Rectal smooth muscle tissue (tissue), 1 donor: ENCODE measurements at regions not wholly inside any gene's neighbourhood (a gene's known extent, or its start where the extent isn't known, plus 50 kb on each side); places are given as distances from the start of the nearest gene placed in this dataset.

Experiments
- H3K27ac ChIP-seq: one replicate; pipeline ENCODE4 v1.7.0; 2013; ENCODE audit warnings: low read depth, low read length, inconsistent platforms
- H3K27me3 ChIP-seq: one replicate; pipeline ENCODE4 v1.7.0; 2013; ENCODE audit warnings: low read length; ENCODE audit not compliant: control insufficient read depth, insufficient read depth
- H3K36me3 ChIP-seq: one replicate; pipeline ENCODE4 v1.7.0; 2013; ENCODE audit warnings: low read length; ENCODE audit not compliant: control insufficient read depth, insufficient read depth
- H3K4me1 ChIP-seq: one replicate; pipeline ENCODE4 v1.7.0; 2013; ENCODE audit warnings: low read length; ENCODE audit not compliant: control insufficient read depth, insufficient read depth
- H3K4me3 ChIP-seq: one replicate; pipeline ENCODE4 v1.7.0; 2013; ENCODE audit warnings: low read length
- H3K9ac ChIP-seq: one replicate; pipeline ENCODE4 v1.7.0; 2013; ENCODE audit warnings: low read length

- H3K4me1 ChIP-seq, result no peaks in the 10 kb centered on the region
- H3K36me3 ChIP-seq, result no peaks in the 10 kb centered on the region
- no peak overlapping the region for H3K27ac ChIP-seq
- no peak overlapping the region for H3K9ac ChIP-seq
- H3K27me3 ChIP-seq, result no peaks in the 10 kb centered on the region
- no peak overlapping the region for H3K4me3 ChIP-seq
Observed at GRCh38 chr20:52515877-52516276, 324.3 kb upstream of the ZFP64 start.

- Histone ChIP-seq H3K4me3 (no peak overlapping the region), H3K9ac (no peak overlapping the region), H3K4me1 (no peaks in the 10 kb centered on the region), H3K36me3 (no peaks in the 10 kb centered on the region), H3K27me3 (no peaks in the 10 kb centered on the region), H3K27ac (no peak overlapping the region)
Observed at GRCh38 chr20:52500157-52500556, 308.6 kb upstream of the ZFP64 start.

GRCh38 chr20:52497731-52498130, 306.2 kb upstream of the ZFP64 start:
- no peaks in the 10 kb centered on the region for H3K27me3 ChIP-seq
- H3K9ac ChIP-seq, result no peak overlapping the region
- no peaks in the 10 kb centered on the region for H3K36me3 ChIP-seq
- no peaks in the 10 kb centered on the region for H3K4me1 ChIP-seq
- H3K27ac ChIP-seq, result no peak overlapping the region
- H3K4me3 ChIP-seq, result no peak overlapping the region

- Histone ChIP-seq H3K4me3 (no peak overlapping the region), H3K27me3 (no peaks in the 10 kb centered on the region), H3K9ac (no peak overlapping the region), H3K27ac (no peak overlapping the region), H3K4me1 (no peaks in the 10 kb centered on the region), H3K36me3 (no peaks in the 10 kb centered on the region)
Observed at GRCh38 chr20:52496191-52496590, 304.6 kb upstream of the ZFP64 start.

- no peak overlapping the region for H3K4me3 ChIP-seq
- no peaks in the 10 kb centered on the region for H3K36me3 ChIP-seq
- no peaks in the 10 kb centered on the region for H3K27me3 ChIP-seq
- H3K27ac ChIP-seq, result no peak overlapping the region
- H3K9ac ChIP-seq, result no peak overlapping the region
- H3K4me1 ChIP-seq, result no peaks in the 10 kb centered on the region
Observed at GRCh38 chr20:52494244-52494643, 302.7 kb upstream of the ZFP64 start.

- H3K36me3 ChIP-seq, result no peaks in the 10 kb centered on the region
- H3K4me3 ChIP-seq, result peak overlapping the region; percentile 13
- no peak overlapping the region for H3K9ac ChIP-seq
- H3K4me1 ChIP-seq, result no peaks in the 10 kb centered on the region
- no peak overlapping the region for H3K27ac ChIP-seq
- H3K27me3 ChIP-seq, result no peaks in the 10 kb centered on the region
Observed at GRCh38 chr20:52493171-52493721, 301.7 kb upstream of the ZFP64 start.

- Histone ChIP-seq H3K36me3 (no peaks in the 10 kb centered on the region), H3K27ac (no peak overlapping the region), H3K9ac (no peak overlapping the region), H3K27me3 (no peaks in the 10 kb centered on the region), H3K4me1 (no peaks in the 10 kb centered on the region), H3K4me3 (no peak overlapping the region)
Observed at GRCh38 chr20:52490711-52491430, 299.3 kb upstream of the ZFP64 start.

- Histone ChIP-seq H3K4me1 (no peaks in the 10 kb centered on the region), H3K36me3 (no peaks in the 10 kb centered on the region), H3K9ac (no peak overlapping the region), H3K4me3 (no peak overlapping the region), H3K27me3 (no peaks in the 10 kb centered on the region), H3K27ac (no peak overlapping the region)
Observed at GRCh38 chr20:52484438-52484837, 292.9 kb upstream of the ZFP64 start.

- Histone ChIP-seq H3K27ac (no peak overlapping the region), H3K27me3 (no peaks in the 10 kb centered on the region), H3K36me3 (no peaks in the 10 kb centered on the region), H3K4me3 (no peak overlapping the region), H3K9ac (no peak overlapping the region), H3K4me1 (no peaks in the 10 kb centered on the region)
Observed at GRCh38 chr20:52483382-52483781, 291.8 kb upstream of the ZFP64 start.

GRCh38 chr20:52482044-52482443, 290.5 kb upstream of the ZFP64 start:
- Histone ChIP-seq H3K27ac (no peak overlapping the region), H3K4me3 (no peak overlapping the region), H3K4me1 (no peaks in the 10 kb centered on the region), H3K27me3 (no peaks in the 10 kb centered on the region), H3K9ac (no peak overlapping the region), H3K36me3 (no peaks in the 10 kb centered on the region)

GRCh38 chr20:52481443-52481842, 289.9 kb upstream of the ZFP64 start:
- Histone ChIP-seq H3K36me3 (no peaks in the 10 kb centered on the region), H3K4me1 (no peaks in the 10 kb centered on the region), H3K27ac (no peak overlapping the region), H3K27me3 (no peaks in the 10 kb centered on the region), H3K9ac (no peak overlapping the region), H3K4me3 (no peak overlapping the region)

- no peak overlapping the region for H3K27ac ChIP-seq
- no peaks in the 10 kb centered on the region for H3K4me1 ChIP-seq
- no peak overlapping the region for H3K4me3 ChIP-seq
- H3K27me3 ChIP-seq, result no peaks in the 10 kb centered on the region
- no peaks in the 10 kb centered on the region for H3K36me3 ChIP-seq
- H3K9ac ChIP-seq, result no peak overlapping the region
Observed at GRCh38 chr20:52476074-52476750, 284.6 kb upstream of the ZFP64 start.

- H3K36me3 ChIP-seq, result no peaks in the 10 kb centered on the region
- H3K27ac ChIP-seq, result no peak overlapping the region
- H3K27me3 ChIP-seq, result no peaks in the 10 kb centered on the region
- H3K4me3 ChIP-seq, result no peak overlapping the region
- H3K4me1 ChIP-seq, result no peaks in the 10 kb centered on the region
- no peak overlapping the region for H3K9ac ChIP-seq
Observed at GRCh38 chr20:52473186-52473585, 281.6 kb upstream of the ZFP64 start.
